AG04450 (cell line): ENCODE measurements at regions not wholly inside any gene's neighbourhood (a gene's known extent, or its start where the extent isn't known, plus 50 kb on each side); places are given as distances from the start of the nearest gene placed in this dataset.

Experiments
- CTCF ChIA-PET: fragments of 300-600, 350-600 bp; formaldehyde crosslinking; extraction: SDS; loops from one replicate; lab custom pipeline; 2022; ENCODE audit warnings: antibody characterized with exemption, inconsistent platforms; lab: Charles Lee
- POLR2A ChIA-PET: fragments of 350-600 bp; formaldehyde crosslinking; extraction: SDS; loops from one replicate; lab custom pipeline; 2021; ENCODE audit warnings: antibody characterized with exemption, inconsistent platforms; lab: Yijun Ruan, JAX
- DNase-seq: peaks from one replicate; pipeline ENCODE4 v3.0.0-alpha.2; 2011; ENCODE audit warnings: low read depth, low spot score
- H3K27ac ChIP-seq: one replicate; pipeline ENCODE4 v1.5.1; 2012; ENCODE audit warnings: low read depth, low read length, control low read depth
- H3K27me3 ChIP-seq: one replicate; pipeline ENCODE4 v1.6.0; 2012; ENCODE audit warnings: low read length; ENCODE audit not compliant: control insufficient read depth, insufficient read depth
- H3K4me3 ChIP-seq: 2 replicates; pipeline ENCODE4 v1.5.1; 2011; ENCODE audit warnings: mild to moderate bottlenecking, low read depth, low read length, control low read depth
- H3K9me3 ChIP-seq: 2 replicates; pipeline ENCODE4 v1.5.1; 2012; ENCODE audit warnings: low read length; ENCODE audit not compliant: control insufficient read depth, insufficient read depth
- TF ChIP-seq, protein P1 (sequence below): IDR thresholded peaks from 2 replicates; pipeline ENCODE4 v1.5.1; 2011; ENCODE audit warnings: low read depth, low read length, control low read depth, inconsistent platforms

DNA sequence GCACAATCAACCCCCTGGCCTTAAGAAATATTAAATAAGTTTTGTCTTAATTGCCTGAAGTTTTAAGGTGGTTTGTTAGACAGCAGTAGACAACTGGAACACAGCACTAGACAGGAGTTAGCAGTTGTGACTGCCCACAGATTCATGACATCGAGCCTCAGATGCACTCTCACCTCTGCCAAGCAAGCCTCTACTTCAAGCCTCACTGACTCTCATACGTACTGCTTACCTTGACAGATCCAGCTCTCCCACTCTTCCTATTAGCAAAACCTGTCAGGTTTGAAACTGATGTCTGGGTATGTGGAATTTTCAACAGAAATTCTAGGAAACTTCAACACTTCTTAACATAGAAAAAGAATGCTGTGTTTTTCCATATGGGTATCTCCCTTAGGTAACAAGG lies 382.9 kb upstream of the DPH6 start:
- ChIA-PET POLR2A (no interaction called here), CTCF (interaction anchor here (1.5 kb wide), 1 partner anchor 640 kb away, joined by 3 read pairs; no protein-coding TSS in a partner anchor)
- no peaks in the 10 kb centered on the region for H3K9me3 ChIP-seq
- no peak overlapping the region for H3K27ac ChIP-seq
- TF ChIP-seq, protein P1, sequence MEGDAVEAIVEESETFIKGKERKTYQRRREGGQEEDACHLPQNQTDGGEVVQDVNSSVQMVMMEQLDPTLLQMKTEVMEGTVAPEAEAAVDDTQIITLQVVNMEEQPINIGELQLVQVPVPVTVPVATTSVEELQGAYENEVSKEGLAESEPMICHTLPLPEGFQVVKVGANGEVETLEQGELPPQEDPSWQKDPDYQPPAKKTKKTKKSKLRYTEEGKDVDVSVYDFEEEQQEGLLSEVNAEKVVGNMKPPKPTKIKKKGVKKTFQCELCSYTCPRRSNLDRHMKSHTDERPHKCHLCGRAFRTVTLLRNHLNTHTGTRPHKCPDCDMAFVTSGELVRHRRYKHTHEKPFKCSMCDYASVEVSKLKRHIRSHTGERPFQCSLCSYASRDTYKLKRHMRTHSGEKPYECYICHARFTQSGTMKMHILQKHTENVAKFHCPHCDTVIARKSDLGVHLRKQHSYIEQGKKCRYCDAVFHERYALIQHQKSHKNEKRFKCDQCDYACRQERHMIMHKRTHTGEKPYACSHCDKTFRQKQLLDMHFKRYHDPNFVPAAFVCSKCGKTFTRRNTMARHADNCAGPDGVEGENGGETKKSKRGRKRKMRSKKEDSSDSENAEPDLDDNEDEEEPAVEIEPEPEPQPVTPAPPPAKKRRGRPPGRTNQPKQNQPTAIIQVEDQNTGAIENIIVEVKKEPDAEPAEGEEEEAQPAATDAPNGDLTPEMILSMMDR, result no peak
- H3K27me3 ChIP-seq, result no peaks in the 10 kb centered on the region
- no peak for DNase-seq
- H3K4me3 ChIP-seq, result no peak overlapping the region

DNA sequence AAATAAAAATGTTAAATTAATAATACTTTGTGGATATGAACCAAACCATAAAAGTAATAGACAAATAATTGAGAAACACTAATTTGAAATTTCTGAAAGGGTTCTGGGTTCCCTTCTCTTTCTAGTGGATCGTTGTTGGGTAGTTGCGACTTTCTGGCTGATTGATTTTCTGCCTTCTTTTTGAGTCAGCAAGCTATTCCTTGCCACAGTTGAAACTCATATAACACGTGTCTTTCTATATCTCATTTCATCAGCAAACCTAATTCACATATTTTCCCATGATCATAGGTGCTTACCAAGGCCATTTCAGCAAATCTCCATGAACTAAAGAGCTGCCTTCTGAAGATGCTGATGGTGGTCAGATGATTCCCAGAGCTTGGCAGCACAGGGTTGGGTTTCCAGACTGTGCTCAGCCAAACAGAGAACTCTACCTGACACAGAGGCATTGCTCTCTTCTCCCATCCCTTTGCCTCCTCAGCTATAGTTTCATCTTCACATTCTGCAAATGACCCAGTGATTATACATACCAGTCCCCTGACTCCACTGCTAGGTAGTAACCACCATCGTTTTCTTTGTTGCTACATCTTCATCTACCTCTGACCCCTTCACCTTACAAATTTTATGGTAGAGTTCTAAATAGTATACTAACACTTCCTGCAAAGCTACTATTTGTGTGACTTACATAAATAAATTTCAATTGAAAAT lies 383.9 kb upstream of the DPH6 start:
- ChIA-PET CTCF (no interaction called here), POLR2A (no interaction called here)
- DNase-seq, result no peak
- no peaks in the 10 kb centered on the region for H3K9me3 ChIP-seq
- TF ChIP-seq, protein P1, result no peak
- H3K27ac ChIP-seq, result no peak overlapping the region
- H3K27me3 ChIP-seq, result no peaks in the 10 kb centered on the region
- no peak overlapping the region for H3K4me3 ChIP-seq

DNA sequence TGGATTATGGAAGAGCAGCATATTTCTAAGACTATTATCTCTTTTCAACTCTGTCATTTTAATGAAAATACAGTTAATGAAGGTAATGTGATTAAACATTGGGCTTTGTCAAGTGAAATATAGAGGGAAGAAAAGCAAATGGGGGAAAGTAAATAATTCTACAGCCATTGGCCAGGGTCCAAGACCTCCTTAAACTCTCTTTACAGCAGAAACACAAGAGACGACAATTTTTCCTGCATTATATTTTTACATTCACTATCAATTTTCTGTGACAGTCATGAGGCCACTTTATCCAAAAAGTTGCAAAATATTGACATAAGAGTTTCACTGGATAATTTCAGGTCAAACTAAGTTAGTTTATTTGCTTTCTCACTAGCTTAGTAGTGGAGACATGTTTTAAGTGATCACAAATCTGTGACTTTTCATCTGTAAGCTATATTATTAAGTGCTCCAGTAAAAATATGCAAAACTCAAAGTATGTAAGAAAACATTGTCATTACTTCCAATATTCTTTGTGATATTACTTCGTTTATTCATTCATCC lies 385.9 kb upstream of the DPH6 start:
- Histone ChIP-seq H3K4me3 (no peak overlapping the region), H3K9me3 (no peaks in the 10 kb centered on the region), H3K27me3 (no peaks in the 10 kb centered on the region), H3K27ac (no peak overlapping the region)
- CTCF ChIA-PET, result no interaction called here
- TF ChIP-seq, protein P1, result no peak
- POLR2A ChIA-PET, result no interaction called here
- DNase-seq, result no peak

DNA sequence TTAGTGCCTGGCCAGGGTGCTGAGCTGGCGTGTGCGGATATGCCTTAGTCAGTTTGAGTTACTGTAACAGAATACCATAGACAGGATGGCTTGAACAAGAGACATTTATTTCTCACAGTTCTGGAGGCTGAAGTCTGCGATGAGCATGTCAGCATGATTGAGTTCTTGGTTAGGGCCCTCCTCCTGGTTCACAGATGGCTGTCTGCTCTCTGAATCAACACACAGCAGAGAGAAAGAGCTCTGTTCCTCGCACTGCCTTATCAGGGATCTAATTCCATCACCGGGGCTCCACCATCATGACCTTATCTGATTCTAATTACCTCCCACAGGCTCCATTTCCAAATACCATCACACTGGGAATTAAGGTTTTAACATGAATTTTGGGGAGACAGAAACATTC lies 386.6 kb upstream of the DPH6 start:
- Histone ChIP-seq H3K4me3 (no peak overlapping the region), H3K9me3 (no peaks in the 10 kb centered on the region), H3K27me3 (no peaks in the 10 kb centered on the region), H3K27ac (no peak overlapping the region)
- TF ChIP-seq, protein P1, result no peak
- ChIA-PET CTCF (no interaction called here), POLR2A (no interaction called here)
- no peak for DNase-seq

DNA sequence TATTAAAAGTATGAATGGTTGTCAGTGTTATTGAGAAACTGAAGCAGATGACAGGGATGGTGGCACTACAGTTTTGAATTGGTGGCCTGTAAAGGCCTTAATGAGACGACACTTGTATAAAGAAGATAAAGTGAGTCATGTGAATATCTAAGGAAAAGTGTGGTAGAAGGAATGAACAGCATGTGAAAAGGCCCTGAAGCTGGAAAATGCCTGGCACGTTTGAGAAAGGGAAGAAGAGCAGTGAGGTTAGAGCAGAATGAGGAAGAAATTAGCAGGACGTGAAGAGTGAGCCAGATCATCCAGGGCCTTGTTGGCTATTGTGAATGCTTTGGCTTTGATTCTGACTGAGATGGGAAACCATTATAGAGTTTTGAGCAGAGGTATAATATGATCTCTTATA lies 387.6 kb upstream of the DPH6 start:
- no peak for DNase-seq
- no peak overlapping the region for H3K4me3 ChIP-seq
- H3K27ac ChIP-seq, result no peak overlapping the region
- no peaks in the 10 kb centered on the region for H3K27me3 ChIP-seq
- POLR2A ChIA-PET, result no interaction called here
- TF ChIP-seq, protein P1, result no peak
- H3K9me3 ChIP-seq, result no peaks in the 10 kb centered on the region
- CTCF ChIA-PET, result no interaction called here
